ENCODE measurements at regions not wholly inside any gene's neighbourhood (a gene's known extent, or its start where the extent isn't known, plus 50 kb on each side); places are given as distances from the start of the nearest gene placed in this dataset.
"Not testable (repeated sequence)": the region's sequence is repeated elsewhere in the genome, so short reads cannot be mapped to it uniquely, and the experiment has no call there.

- not testable (repeated sequence) for TF ChIP-seq ZNF544 (tag by site-specific recombination; IDR thresholded peaks at IDR 0.05); CTCF (tag by site-specific recombination; IDR thresholded peaks at IDR 0.05); HOXA7 (CRISPR knock-in tag; IDR thresholded peaks at IDR 0.05; ENCODE audit: borderline replicate concordance); ZNF302 (tag by site-specific recombination; IDR thresholded peaks at IDR 0.05; ENCODE audit: low read depth); HIC1 (tag by site-specific recombination; IDR thresholded peaks at IDR 0.05)
- TF ChIP-seq, protein P1, sequence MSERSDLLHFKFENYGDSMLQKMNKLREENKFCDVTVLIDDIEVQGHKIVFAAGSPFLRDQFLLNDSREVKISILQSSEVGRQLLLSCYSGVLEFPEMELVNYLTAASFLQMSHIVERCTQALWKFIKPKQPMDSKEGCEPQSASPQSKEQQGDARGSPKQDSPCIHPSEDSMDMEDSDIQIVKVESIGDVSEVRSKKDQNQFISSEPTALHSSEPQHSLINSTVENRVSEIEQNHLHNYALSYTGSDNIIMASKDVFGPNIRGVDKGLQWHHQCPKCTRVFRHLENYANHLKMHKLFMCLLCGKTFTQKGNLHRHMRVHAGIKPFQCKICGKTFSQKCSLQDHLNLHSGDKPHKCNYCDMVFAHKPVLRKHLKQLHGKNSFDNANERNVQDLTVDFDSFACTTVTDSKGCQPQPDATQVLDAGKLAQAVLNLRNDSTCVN (tag by site-specific recombination; optimal IDR thresholded peaks at IDR 0.05), result not testable (repeated sequence)
Measured at GRCh38 chr4:9715271-9715670, 66.2 kb upstream of the DRD5 start.

Data from HEK293 (cell line).